GM12878 (cell line): ENCODE measurements at regions not wholly inside any gene's neighbourhood (a gene's known extent, or its start where the extent isn't known, plus 50 kb on each side); places are given as distances from the start of the nearest gene placed in this dataset.

ENCODE experiments used
- ATAC-seq: fragments of 200-7000 bp; cut with Tn5 transposase; 3 replicates; pipeline ENCODE4 v1.9.1; 2020; ENCODE audit warnings: mild to moderate bottlenecking, moderate library complexity
- BruUV-seq: library from RNA; stranded (reverse); fragments of 400-500 nt; replicated peaks from 2 replicates; lab custom pipeline; 2021; lab: Mats Ljungman, UMichigan
- CTCF ChIA-PET: fragments of 300-600 bp; sonication (Branson Sonifier 250); formaldehyde crosslinking; extraction: SDS; loops from one replicate; lab custom pipeline; 2021; ENCODE audit warnings: inconsistent platforms; lab: Yijun Ruan, JAX
- POLR2A ChIA-PET: fragments of 350-600 bp; formaldehyde crosslinking; extraction: SDS; loops from one replicate; lab custom pipeline; 2021; ENCODE audit warnings: inconsistent platforms; lab: Charles Lee
- RAD21 ChIA-PET: fragments of 300-600 bp; sonication (Branson Sonifier 250); formaldehyde crosslinking; loops from one replicate; lab custom pipeline; 2023; ENCODE audit warnings: antibody characterized with exemption; ENCODE audit not compliant: unreplicated experiment; lab: Charles Lee
- SMC1A ChIA-PET: fragments of 300-600 bp; sonication (Branson Sonifier 250); formaldehyde crosslinking; loops from one replicate; lab custom pipeline; 2023; ENCODE audit not compliant: unreplicated experiment, uncharacterized antibody; lab: Charles Lee
- DNase-seq: peaks from one replicate; pipeline ENCODE4 v3.0.0-alpha.2; 2011; ENCODE audit warnings: low read depth, low spot score
- FAIRE-seq: peaks from 3 replicates; lab custom pipeline; 2011; peaks lifted over from hg19 to GRCh38; lab: Jason Lieb, UNC
- H2AFZ ChIP-seq: 2 replicates; pipeline ENCODE4 v1.6.0; 2011; ENCODE audit warnings: low read depth, low read length, control low read depth; ENCODE audit not compliant: control insufficient read depth
- H3K27ac ChIP-seq: 2 replicates; pipeline ENCODE4 v1.5.1; 2011; ENCODE audit warnings: control low read depth; ENCODE audit not compliant: control insufficient read depth, insufficient read depth
- H3K27me3 ChIP-seq, 2 experiments: replicated peaks in 1 of 2; 2 replicates each; pipeline versions ENCODE4 v1.6.0 to v1.6.1; 2011; ENCODE audit warnings: low read length in 1 of 2; ENCODE audit not compliant: control insufficient read depth in 2 of 2, insufficient read depth in 2 of 2
- H3K36me3 ChIP-seq, 2 experiments: 2 replicates each; pipeline ENCODE4 v1.5.1; 2011; ENCODE audit warnings: low read length in 1 of 2; ENCODE audit not compliant: control insufficient read depth in 2 of 2, insufficient read depth in 2 of 2
- H3K4me1 ChIP-seq: 2 replicates; pipeline ENCODE4 v1.6.1; 2011; ENCODE audit warnings: mild to moderate bottlenecking, low read length, moderate library complexity, mixed read lengths; ENCODE audit not compliant: control insufficient read depth, insufficient read depth
- H3K4me2 ChIP-seq: 2 replicates; pipeline ENCODE4 v1.6.0; 2011; ENCODE audit warnings: control low read depth; ENCODE audit not compliant: control insufficient read depth, insufficient read depth
- H3K4me3 ChIP-seq: fragments of 200-600 bp; sonication (generic); 2 replicates; pipeline ENCODE4 v1.5.1; 2016
- H3K79me2 ChIP-seq: 2 replicates; pipeline ENCODE4 v1.6.0; 2011; ENCODE audit warnings: low read length; ENCODE audit not compliant: control insufficient read depth, insufficient read depth
- H3K9ac ChIP-seq: 2 replicates; pipeline ENCODE4 v1.8.0; 2011; ENCODE audit warnings: low read length, control low read depth, mixed read lengths; ENCODE audit not compliant: control insufficient read depth, insufficient read depth
- H3K9me3 ChIP-seq: replicated peaks from 3 replicates; pipeline ENCODE4 v1.5.1; 2011; ENCODE audit warnings: mild to moderate bottlenecking, low read length; ENCODE audit not compliant: control insufficient read depth, insufficient read depth
- H4K20me1 ChIP-seq: 2 replicates; pipeline ENCODE4 v1.6.0; 2011; ENCODE audit not compliant: control insufficient read depth, insufficient read depth
- CBFB ChIP-seq: IDR thresholded peaks from 2 replicates; pipeline ENCODE4 v1.6.1; 2016; ENCODE audit warnings: antibody characterized with exemption, low read depth
- CTCF ChIP-seq, 3 experiments: IDR thresholded peaks in 2 of 3; conservative IDR thresholded peaks in 1 of 3; 2 replicates each; pipeline ENCODE4 v1.5.1; 2011; ENCODE audit warnings: low read depth in 3 of 3, low read length in 3 of 3, mild to moderate bottlenecking in 3 of 3, control low read depth in 2 of 3, moderate library complexity in 2 of 3, inconsistent platforms in 1 of 3, mixed read lengths in 1 of 3; ENCODE audit not compliant: control insufficient read depth in 2 of 3, insufficient read depth in 1 of 3; ENCODE audit errors: extremely low read depth in 1 of 3
- EED ChIP-seq: sonication (generic); IDR thresholded peaks from 2 replicates; pipeline ENCODE4 v1.6.1; 2016; ENCODE audit warnings: antibody characterized with exemption, low read depth
- ELK1 ChIP-seq: IDR thresholded peaks from 2 replicates; pipeline ENCODE4 v1.6.1; 2012; ENCODE audit warnings: low read depth, low read length, improper control_type of control experiment
- IRF5 ChIP-seq: fragments of 450-650 bp; IDR thresholded peaks from 2 replicates; pipeline ENCODE4 v1.6.1; 2017; ENCODE audit warnings: borderline replicate concordance
- MAX ChIP-seq: IDR thresholded peaks from 2 replicates; pipeline ENCODE4 v1.6.1; 2012; ENCODE audit warnings: low read depth, low read length, improper control_type of control experiment
- SIN3A ChIP-seq: IDR thresholded peaks from 2 replicates; pipeline ENCODE4 v1.6.1; 2012; ENCODE audit warnings: low read depth, low read length, improper control_type of control experiment
- SMAD1 ChIP-seq: fragments of 450-650 bp; IDR thresholded peaks from 2 replicates; pipeline ENCODE4 v1.6.1; 2018; ENCODE audit warnings: mild to moderate bottlenecking, low read depth; ENCODE audit not compliant: partially characterized antibody
- USF1 ChIP-seq: IDR thresholded peaks from 2 replicates; pipeline ENCODE4 v1.6.1; 2011; ENCODE audit warnings: borderline replicate concordance, low read depth, mild to moderate bottlenecking, moderate library complexity, mixed read lengths, low read length; ENCODE audit not compliant: insufficient read depth; ENCODE audit errors: extremely low read length
- ZBTB40 ChIP-seq: fragments of 450-650 bp; IDR thresholded peaks from 2 replicates; pipeline ENCODE4 v1.6.1; 2016; ENCODE audit warnings: mild to moderate bottlenecking, moderate library complexity, borderline replicate concordance
- WGBS: methylation state at CpG from one replicate; pipeline ENCODE4 v1.1.6; 2016; ENCODE audit warnings: low lambda C conversion rate; ENCODE audit not compliant: insufficient replicate concordance, insufficient coverage; ENCODE audit errors: missing lambda C conversion rate; 5-methylcytosine and 5-hydroxymethylcytosine counted together
- in situ Hi-C: fragments of 300-500 bp; cut with MboI; formaldehyde crosslinking; loops from 9 replicates; pipeline ENCODE4 v1.14.3; 2018; ENCODE audit warnings: mixed read lengths
- intact Hi-C: fragments of 100-400 bp; cut with micrococcal nuclease; formaldehyde crosslinking; loops from one replicate; pipeline ENCODE4 v1.14.2; 2022; ENCODE audit not compliant: unreplicated experiment

- ChIA-PET POLR2A (no interaction called here), CTCF (no interaction called here), SMC1A (interaction anchor here (1.6 kb wide), 1 partner anchor 8 kb away, joined by 6 read pairs; no protein-coding TSS in a partner anchor), RAD21 (no interaction called here)
- Histone ChIP-seq H3K4me2 (no peak overlapping the region), H3K79me2 (no peaks in the 10 kb centered on the region), H3K27ac (no peak overlapping the region), H3K9ac (no peak overlapping the region), H3K4me3 (no peak overlapping the region), H3K27me3 (no peaks in the 10 kb centered on the region), H2AFZ (no peak overlapping the region), H3K36me3 (no peaks in the 10 kb centered on the region), H3K9me3 (no peaks in the 10 kb centered on the region), H4K20me1 (no peaks in the 10 kb centered on the region), H3K4me1 (no peaks in the 10 kb centered on the region)
- DNase-seq (no peak), ATAC-seq (no peak), FAIRE-seq (no peak)
- BruUV-seq, result no TSS peak
- in situ Hi-C loops (no loop called here), intact Hi-C loops (no loop called here)
- 40% methylated on average over 1 of the region's 1 CpG for WGBS
- no peak for TF ChIP-seq SIN3A
- TF ChIP-seq CBFB, result no peak
- TF ChIP-seq MAX, result no peak
- TF ChIP-seq ELK1, result no peak
- no peak for TF ChIP-seq SMAD1
- TF ChIP-seq EED, result no peak
- TF ChIP-seq CTCF (IDR thresholded peaks at IDR 0.05 in 2 of 3, conservative IDR thresholded peaks at IDR 0.05 in 1 of 3; ENCODE audit: control insufficient read depth in 2 of 3, extremely low read depth in 1 of 3, insufficient read depth in 1 of 3, low read depth in 3 of 3, low read length in 3 of 3), result no peak
- TF ChIP-seq USF1, result no peak
- no peak for TF ChIP-seq IRF5
- no peak for TF ChIP-seq ZBTB40
Measured at GRCh38 chr6:82083646-82084045, 163.9 kb downstream of the IBTK start.
